SK-N-SH (cell line): ENCODE measurements at regions not wholly inside any gene's neighbourhood (a gene's known extent, or its start where the extent isn't known, plus 50 kb on each side); places are given as distances from the start of the nearest gene placed in this dataset.

Experiments used
- CTCF ChIA-PET: fragments of 300-600, 350-600 bp; formaldehyde crosslinking; extraction: SDS; loops from one replicate; lab custom pipeline; 2021; lab: Yijun Ruan, JAX
- POLR2A ChIA-PET: fragments of 350-600 bp; sonication (Branson Sonifier 250); formaldehyde crosslinking; extraction: SDS; loops from one replicate; lab custom pipeline; 2020; ENCODE audit warnings: antibody characterized with exemption, inconsistent platforms; lab: Yijun Ruan, JAX
- DNase-seq: peaks from one replicate; pipeline ENCODE4 v3.0.0; 2012
- H2AFZ ChIP-seq: fragments of 200-600 bp; sonication (generic); 2 replicates; pipeline ENCODE4 v1.8.1; 2016; ENCODE audit warnings: antibody characterized with exemption, mild to moderate bottlenecking, low read depth
- H3F3A ChIP-seq: fragments of 200-600 bp; sonication (generic); replicated peaks from 2 replicates; pipeline ENCODE3; 2016; ENCODE audit warnings: antibody characterized with exemption, mild to moderate bottlenecking; ENCODE audit not compliant: insufficient read depth
- H3K27ac ChIP-seq, 2 experiments: fragments of 200-500 bp in 1 of 2; fragments of 200-600 bp in 1 of 2; sonication (Bioruptor generic) in 1 of 2; sonication (generic), shearing (Covaris generic) in 1 of 2; 2 replicates each; pipeline versions ENCODE4 v1.5.1 to v1.6.1; 2014 to 2016; ENCODE audit warnings: low read depth in 2 of 2, inconsistent platforms in 1 of 2, low read length in 1 of 2, mild to moderate bottlenecking in 1 of 2, mixed read lengths in 1 of 2
- H3K27me3 ChIP-seq: fragments of 200-600 bp; sonication (generic), shearing (Covaris generic); 2 replicates; pipeline ENCODE4 v1.6.1; 2016; ENCODE audit warnings: mixed run types; ENCODE audit not compliant: insufficient read depth
- H3K36me3 ChIP-seq, 2 experiments: fragments of 200-500 bp in 1 of 2; fragments of 200-600 bp in 1 of 2; sonication (Bioruptor generic) in 1 of 2; sonication (generic) in 1 of 2; replicated peaks in 1 of 2; 2 replicates each; pipeline versions ENCODE3 to v1.5.1; 2014 to 2016; ENCODE audit warnings: low read length in 1 of 2, mild to moderate bottlenecking in 1 of 2; ENCODE audit not compliant: insufficient read depth in 2 of 2, control insufficient read depth in 1 of 2
- H3K4me1 ChIP-seq, 2 experiments: fragments of 200-500 bp in 1 of 2; fragments of 200-600 bp in 1 of 2; sonication (Bioruptor generic) in 1 of 2; sonication (generic), shearing (Covaris generic) in 1 of 2; 2 replicates each; pipeline versions ENCODE4 v1.5.1 to v1.6.1; 2014 to 2016; ENCODE audit warnings: low read depth in 1 of 2, low read length in 1 of 2, mixed run types in 1 of 2; ENCODE audit not compliant: insufficient read depth in 2 of 2, control insufficient read depth in 1 of 2
- H3K4me2 ChIP-seq: fragments of 200-600 bp; sonication (generic), shearing (Covaris generic); 2 replicates; pipeline ENCODE4 v1.6.1; 2017; ENCODE audit warnings: mixed run types
- H3K4me3 ChIP-seq, 2 experiments: fragments of 200-500 bp in 1 of 2; fragments of 200-600 bp in 1 of 2; sonication (Bioruptor generic) in 1 of 2; sonication (generic), shearing (Covaris generic) in 1 of 2; 2 replicates each; pipeline versions ENCODE4 v1.5.1 to v1.8.1; 2014 to 2016; ENCODE audit warnings: low read depth in 2 of 2, inconsistent platforms in 1 of 2, low read length in 1 of 2, mild to moderate bottlenecking in 1 of 2, mixed read lengths in 1 of 2, moderate library complexity in 1 of 2
- H3K79me2 ChIP-seq: fragments of 200-600 bp; sonication (generic); 2 replicates; pipeline ENCODE4 v1.8.1; 2017; ENCODE audit warnings: mild to moderate bottlenecking; ENCODE audit not compliant: insufficient read depth
- H3K9ac ChIP-seq: fragments of 200-600 bp; sonication (generic); 2 replicates; pipeline ENCODE4 v1.6.1; 2017; ENCODE audit warnings: mixed run types
- H3K9me2 ChIP-seq: fragments of 200-600 bp; sonication (generic); 2 replicates; pipeline ENCODE4 v1.6.1; 2017; ENCODE audit warnings: mixed run types
- H3K9me3 ChIP-seq: fragments of 200-600 bp; sonication (generic); 2 replicates; pipeline ENCODE4 v1.6.1; 2017; ENCODE audit warnings: mixed run types, mild to moderate bottlenecking, moderate library complexity
- H4K20me1 ChIP-seq: fragments of 200-600 bp; sonication (generic); 2 replicates; pipeline ENCODE4 v1.6.1; 2017; ENCODE audit warnings: mild to moderate bottlenecking, mixed run types; ENCODE audit not compliant: insufficient read depth
- EP300 ChIP-seq, 2 experiments: IDR thresholded peaks; 2 replicates each; pipeline versions ENCODE4 v1.4.0 to v1.6.1; 2012; ENCODE audit warnings: borderline replicate concordance in 1 of 2, low read depth in 1 of 2, low read length in 1 of 2
- EZH2phosphoT487 ChIP-seq: fragments of 200-600 bp; sonication (generic); IDR thresholded peaks from 2 replicates; pipeline ENCODE4 v1.6.1; 2017; ENCODE audit warnings: low read depth, mixed run types, mild to moderate bottlenecking, antibody characterized with exemption, moderate library complexity, borderline replicate concordance
- FOXM1 ChIP-seq: IDR thresholded peaks from 2 replicates; pipeline ENCODE4 v1.4.0; 2012; ENCODE audit warnings: low read depth, mild to moderate bottlenecking
- GABPA ChIP-seq: IDR thresholded peaks from 2 replicates; pipeline ENCODE4 v1.4.0; 2012; ENCODE audit warnings: low read depth, mild to moderate bottlenecking
- GATA2 ChIP-seq: sonication (generic); formaldehyde crosslinking; IDR thresholded peaks from 2 replicates; pipeline ENCODE4 v1.5.0; 2020; ENCODE audit warnings: mild to moderate bottlenecking, missing genetic modification reagents
- JUND ChIP-seq: IDR thresholded peaks from 2 replicates; pipeline ENCODE4 v1.4.0; 2012
- NFIC ChIP-seq: IDR thresholded peaks from 2 replicates; pipeline ENCODE4 v1.4.0; 2012; ENCODE audit warnings: borderline replicate concordance
- NRF1 ChIP-seq: IDR thresholded peaks from 2 replicates; pipeline ENCODE4 v1.6.1; 2012; ENCODE audit warnings: low read depth, mild to moderate bottlenecking, low read length
- POLR2AphosphoS5 ChIP-seq: IDR thresholded peaks from 2 replicates; pipeline ENCODE4 v1.6.1; 2012; ENCODE audit warnings: low read depth, low read length
- RXRA ChIP-seq: IDR thresholded peaks from 2 replicates; pipeline ENCODE4 v1.4.0; 2012; ENCODE audit warnings: low read depth, mild to moderate bottlenecking, borderline replicate concordance
- SMC3 ChIP-seq: IDR thresholded peaks from 2 replicates; pipeline ENCODE4 v1.6.1; 2012; ENCODE audit warnings: low read depth, low read length, improper control_type of control experiment
- TCF12 ChIP-seq: IDR thresholded peaks from 2 replicates; pipeline ENCODE4 v1.4.0; 2012
- TEAD4 ChIP-seq: IDR thresholded peaks from 2 replicates; pipeline ENCODE4 v1.4.0; 2012; ENCODE audit warnings: mild to moderate bottlenecking, borderline replicate concordance; ENCODE audit not compliant: insufficient read depth
- USF1 ChIP-seq: IDR thresholded peaks from 2 replicates; pipeline ENCODE4 v1.4.0; 2012; ENCODE audit warnings: low read depth, borderline replicate concordance
- WGBS: methylation state at CpG from one replicate; pipeline ENCODE4 v1.1.6; 2017; ENCODE audit warnings: low lambda C conversion rate; 5-methylcytosine and 5-hydroxymethylcytosine counted together
- TF ChIP-seq, protein P1 (sequence below): fragments of 200-600 bp; sonication (generic); IDR thresholded peaks from 2 replicates; pipeline ENCODE4 v1.6.1; 2017; ENCODE audit warnings: antibody characterized with exemption, mild to moderate bottlenecking, moderate library complexity
- TF ChIP-seq, protein P2 (sequence below): IDR thresholded peaks from 2 replicates; pipeline ENCODE4 v1.4.0; 2012; ENCODE audit warnings: low read depth
- TF ChIP-seq, protein P3 (sequence below): IDR thresholded peaks from 2 replicates; pipeline ENCODE4 v1.6.1; 2012; ENCODE audit warnings: mild to moderate bottlenecking, low read depth, low read length, moderate library complexity
- TF ChIP-seq, protein P4 (sequence below): IDR thresholded peaks from 2 replicates; pipeline ENCODE4; 2012
- TF ChIP-seq, protein P5 (sequence below): fragments of 150-350 bp; IDR thresholded peaks from 2 replicates; pipeline ENCODE4 v1.6.1; 2016; ENCODE audit warnings: mild to moderate bottlenecking, low read depth, low read length

GRCh38 chr2:59827677-59828076, 725.8 kb downstream of the BCL11A start:
- no peak for DNase-seq
- Histone ChIP-seq H4K20me1 (no peaks in the 10 kb centered on the region), H2AFZ (no peak overlapping the region), H3K9me2 (no peaks in the 10 kb centered on the region), H3K79me2 (no peaks in the 10 kb centered on the region), H3K9me3 (no peaks in the 10 kb centered on the region), H3K4me2 (no peak overlapping the region), H3K36me3 (no peaks in the 10 kb centered on the region), H3K4me3 (no peak overlapping the region), H3F3A (no peaks in the 10 kb centered on the region), H3K27me3 (no peaks in the 10 kb centered on the region), H3K4me1 (no peaks in the 10 kb centered on the region), H3K9ac (no peak overlapping the region), H3K27ac (no peak overlapping the region)
- POLR2A ChIA-PET, result no interaction called here
- TF ChIP-seq USF1 (no peak), JUND (no peak), EZH2phosphoT487 (no peak), SMC3 (no peak), GABPA (no peak), TEAD4 (no peak), RXRA (no peak), TCF12 (no peak), GATA2 (CRISPR knock-in tag) (no peak), EP300 (IDR thresholded peaks at IDR 0.05; ENCODE audit: borderline replicate concordance in 1 of 2, low read depth in 1 of 2, low read length in 1 of 2) (no peak), NRF1 (no peak), POLR2AphosphoS5 (no peak), FOXM1 (no peak), NFIC (no peak)
- TF ChIP-seq, protein P1, sequence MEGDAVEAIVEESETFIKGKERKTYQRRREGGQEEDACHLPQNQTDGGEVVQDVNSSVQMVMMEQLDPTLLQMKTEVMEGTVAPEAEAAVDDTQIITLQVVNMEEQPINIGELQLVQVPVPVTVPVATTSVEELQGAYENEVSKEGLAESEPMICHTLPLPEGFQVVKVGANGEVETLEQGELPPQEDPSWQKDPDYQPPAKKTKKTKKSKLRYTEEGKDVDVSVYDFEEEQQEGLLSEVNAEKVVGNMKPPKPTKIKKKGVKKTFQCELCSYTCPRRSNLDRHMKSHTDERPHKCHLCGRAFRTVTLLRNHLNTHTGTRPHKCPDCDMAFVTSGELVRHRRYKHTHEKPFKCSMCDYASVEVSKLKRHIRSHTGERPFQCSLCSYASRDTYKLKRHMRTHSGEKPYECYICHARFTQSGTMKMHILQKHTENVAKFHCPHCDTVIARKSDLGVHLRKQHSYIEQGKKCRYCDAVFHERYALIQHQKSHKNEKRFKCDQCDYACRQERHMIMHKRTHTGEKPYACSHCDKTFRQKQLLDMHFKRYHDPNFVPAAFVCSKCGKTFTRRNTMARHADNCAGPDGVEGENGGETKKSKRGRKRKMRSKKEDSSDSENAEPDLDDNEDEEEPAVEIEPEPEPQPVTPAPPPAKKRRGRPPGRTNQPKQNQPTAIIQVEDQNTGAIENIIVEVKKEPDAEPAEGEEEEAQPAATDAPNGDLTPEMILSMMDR, result no peak
- TF ChIP-seq, protein P2, sequence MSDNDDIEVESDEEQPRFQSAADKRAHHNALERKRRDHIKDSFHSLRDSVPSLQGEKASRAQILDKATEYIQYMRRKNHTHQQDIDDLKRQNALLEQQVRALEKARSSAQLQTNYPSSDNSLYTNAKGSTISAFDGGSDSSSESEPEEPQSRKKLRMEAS, result no peak
- TF ChIP-seq, protein P3, sequence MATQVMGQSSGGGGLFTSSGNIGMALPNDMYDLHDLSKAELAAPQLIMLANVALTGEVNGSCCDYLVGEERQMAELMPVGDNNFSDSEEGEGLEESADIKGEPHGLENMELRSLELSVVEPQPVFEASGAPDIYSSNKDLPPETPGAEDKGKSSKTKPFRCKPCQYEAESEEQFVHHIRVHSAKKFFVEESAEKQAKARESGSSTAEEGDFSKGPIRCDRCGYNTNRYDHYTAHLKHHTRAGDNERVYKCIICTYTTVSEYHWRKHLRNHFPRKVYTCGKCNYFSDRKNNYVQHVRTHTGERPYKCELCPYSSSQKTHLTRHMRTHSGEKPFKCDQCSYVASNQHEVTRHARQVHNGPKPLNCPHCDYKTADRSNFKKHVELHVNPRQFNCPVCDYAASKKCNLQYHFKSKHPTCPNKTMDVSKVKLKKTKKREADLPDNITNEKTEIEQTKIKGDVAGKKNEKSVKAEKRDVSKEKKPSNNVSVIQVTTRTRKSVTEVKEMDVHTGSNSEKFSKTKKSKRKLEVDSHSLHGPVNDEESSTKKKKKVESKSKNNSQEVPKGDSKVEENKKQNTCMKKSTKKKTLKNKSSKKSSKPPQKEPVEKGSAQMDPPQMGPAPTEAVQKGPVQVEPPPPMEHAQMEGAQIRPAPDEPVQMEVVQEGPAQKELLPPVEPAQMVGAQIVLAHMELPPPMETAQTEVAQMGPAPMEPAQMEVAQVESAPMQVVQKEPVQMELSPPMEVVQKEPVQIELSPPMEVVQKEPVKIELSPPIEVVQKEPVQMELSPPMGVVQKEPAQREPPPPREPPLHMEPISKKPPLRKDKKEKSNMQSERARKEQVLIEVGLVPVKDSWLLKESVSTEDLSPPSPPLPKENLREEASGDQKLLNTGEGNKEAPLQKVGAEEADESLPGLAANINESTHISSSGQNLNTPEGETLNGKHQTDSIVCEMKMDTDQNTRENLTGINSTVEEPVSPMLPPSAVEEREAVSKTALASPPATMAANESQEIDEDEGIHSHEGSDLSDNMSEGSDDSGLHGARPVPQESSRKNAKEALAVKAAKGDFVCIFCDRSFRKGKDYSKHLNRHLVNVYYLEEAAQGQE, result no peak
- TF ChIP-seq, protein P4, sequence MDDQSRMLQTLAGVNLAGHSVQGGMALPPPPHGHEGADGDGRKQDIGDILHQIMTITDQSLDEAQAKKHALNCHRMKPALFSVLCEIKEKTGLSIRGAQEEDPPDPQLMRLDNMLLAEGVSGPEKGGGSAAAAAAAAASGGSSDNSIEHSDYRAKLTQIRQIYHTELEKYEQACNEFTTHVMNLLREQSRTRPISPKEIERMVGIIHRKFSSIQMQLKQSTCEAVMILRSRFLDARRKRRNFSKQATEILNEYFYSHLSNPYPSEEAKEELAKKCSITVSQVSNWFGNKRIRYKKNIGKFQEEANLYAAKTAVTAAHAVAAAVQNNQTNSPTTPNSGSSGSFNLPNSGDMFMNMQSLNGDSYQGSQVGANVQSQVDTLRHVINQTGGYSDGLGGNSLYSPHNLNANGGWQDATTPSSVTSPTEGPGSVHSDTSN, result no peak
- TF ChIP-seq, protein P5, sequence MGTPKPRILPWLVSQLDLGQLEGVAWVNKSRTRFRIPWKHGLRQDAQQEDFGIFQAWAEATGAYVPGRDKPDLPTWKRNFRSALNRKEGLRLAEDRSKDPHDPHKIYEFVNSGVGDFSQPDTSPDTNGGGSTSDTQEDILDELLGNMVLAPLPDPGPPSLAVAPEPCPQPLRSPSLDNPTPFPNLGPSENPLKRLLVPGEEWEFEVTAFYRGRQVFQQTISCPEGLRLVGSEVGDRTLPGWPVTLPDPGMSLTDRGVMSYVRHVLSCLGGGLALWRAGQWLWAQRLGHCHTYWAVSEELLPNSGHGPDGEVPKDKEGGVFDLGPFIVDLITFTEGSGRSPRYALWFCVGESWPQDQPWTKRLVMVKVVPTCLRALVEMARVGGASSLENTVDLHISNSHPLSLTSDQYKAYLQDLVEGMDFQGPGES, result no peak
- WGBS, result 35% methylated on average over 5 of the region's 5 CpGs
- CTCF ChIA-PET, result interaction anchor here (1.3 kb wide), 1 partner anchor 19 kb away, joined by 3 read pairs; no protein-coding TSS in a partner anchor
